ENCODE measurements at regions not wholly inside any gene's neighbourhood (a gene's known extent, or its start where the extent isn't known, plus 50 kb on each side); places are given as distances from the start of the nearest gene placed in this dataset.

DNA sequence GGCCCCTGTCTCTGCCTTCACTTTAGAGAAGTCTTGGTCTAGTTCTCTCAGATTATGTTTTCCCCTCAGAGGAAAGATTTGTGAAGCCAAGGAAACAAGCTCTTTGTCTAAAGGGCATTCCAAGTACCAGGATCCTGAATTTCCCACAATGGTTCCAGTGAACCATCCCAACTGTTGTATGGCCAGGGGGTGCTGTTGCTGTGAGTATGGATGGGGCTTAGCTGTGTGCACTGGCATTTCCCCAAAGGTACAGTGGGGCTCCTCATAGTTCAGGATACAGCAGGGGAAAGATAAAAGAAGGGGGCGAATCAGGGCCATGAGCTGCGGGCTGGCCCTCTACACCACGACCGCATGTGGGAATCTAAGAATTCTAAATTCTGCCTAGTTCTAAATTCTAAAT, 1154.0 kb upstream of the FANCL start:
- Histone ChIP-seq H2BK5ac (ENCODE audit: low read depth, low read length) (no peak overlapping the region), H3K4ac (replicated peaks; ENCODE audit: insufficient read length, low read depth, low read length) (no peak overlapping the region), H3K23ac (ENCODE audit: insufficient read length) (no peak overlapping the region), H3K79me1 (ENCODE audit: low read depth, low read length) (no peaks in the 10 kb centered on the region), H4K91ac (replicated peaks; ENCODE audit: insufficient read length, low read length) (no peak overlapping the region), H3K27ac (ENCODE audit: low read depth, low read length) (no peak overlapping the region), H4K20me1 (replicated peaks in 1 of 2; ENCODE audit: control insufficient read depth in 1 of 2, insufficient read depth in 2 of 2, low read length in 2 of 2) (no peaks in the 10 kb centered on the region), H3K27me3 (replicated peaks in 1 of 4; ENCODE audit: control insufficient read depth in 3 of 4, extremely low read depth in 1 of 4, insufficient read depth in 3 of 4, low read length in 3 of 4) (no peaks in the 10 kb centered on the region), H2BK20ac (ENCODE audit: low read length) (no peak overlapping the region), H3K4me1 (replicated peaks in 1 of 4; ENCODE audit: control insufficient read depth in 3 of 4, insufficient read depth in 4 of 4, low read length in 3 of 4) (no peaks in the 10 kb centered on the region), H3K36me3 (ENCODE audit: control insufficient read depth in 2 of 4, insufficient read depth in 4 of 4, low read length in 3 of 4) (no peaks in the 10 kb centered on the region), H2AFZ (ENCODE audit: low read length) (no peak overlapping the region), H3K9ac (replicated peaks in 1 of 4; ENCODE audit: extremely low read depth in 1 of 4, low read depth in 3 of 4, low read length in 3 of 4) (no peak overlapping the region), H4K5ac (ENCODE audit: insufficient read length, low read depth, low read length) (no peak overlapping the region), H3K18ac (ENCODE audit: extremely low read depth, low read length) (no peak overlapping the region), H3K14ac (ENCODE audit: insufficient read length) (no peak overlapping the region), H4K8ac (ENCODE audit: extremely low read depth, insufficient read depth, low read length) (no peak overlapping the region), H3K79me2 (ENCODE audit: control insufficient read depth in 1 of 2, insufficient read depth in 2 of 2, low read length in 2 of 2) (no peaks in the 10 kb centered on the region), H3K56ac (replicated peaks; ENCODE audit: insufficient read length, low read depth, low read length) (no peak overlapping the region), H3K23me2 (ENCODE audit: low read depth, low read length) (no peaks in the 10 kb centered on the region), H2BK120ac (replicated peaks; ENCODE audit: low read depth, low read length) (no peak overlapping the region), H2BK15ac (ENCODE audit: low read length) (no peak overlapping the region), H3K9me3 (ENCODE audit: insufficient read depth in 2 of 2, low read depth in 1 of 2, low read length in 1 of 2) (no peaks in the 10 kb centered on the region), H2AK5ac (ENCODE audit: low read depth, low read length) (no peak overlapping the region), H3K4me3 (ENCODE audit: extremely low read depth in 1 of 4, insufficient read depth in 2 of 4, low read depth in 3 of 4, low read length in 4 of 4) (no peak overlapping the region), H2BK12ac (ENCODE audit: low read depth, low read length) (no peak overlapping the region), H3K4me2 (ENCODE audit: insufficient read depth in 1 of 2, low read depth in 2 of 2, low read length in 2 of 2) (no peak overlapping the region)
- FAIRE-seq (no peak), DNase-seq (ENCODE audit: low read depth in 1 of 2, low spot score in 2 of 2) (no peak)
- TF ChIP-seq SP1 (IDR thresholded peaks at IDR 0.05; ENCODE audit: low read depth, low read length) (no peak), NRF1 (IDR thresholded peaks at IDR 0.05; ENCODE audit: low read depth, low read length) (no peak), RAD21 (IDR thresholded peaks at IDR 0.05 in 1 of 2, conservative IDR thresholded peaks at IDR 0.05 in 1 of 2; ENCODE audit: low read depth in 2 of 2, low read length in 2 of 2) (peak; percentile 53 to 62), CREB1 (IDR thresholded peaks at IDR 0.05) (no peak)
- TF ChIP-seq, protein P1, sequence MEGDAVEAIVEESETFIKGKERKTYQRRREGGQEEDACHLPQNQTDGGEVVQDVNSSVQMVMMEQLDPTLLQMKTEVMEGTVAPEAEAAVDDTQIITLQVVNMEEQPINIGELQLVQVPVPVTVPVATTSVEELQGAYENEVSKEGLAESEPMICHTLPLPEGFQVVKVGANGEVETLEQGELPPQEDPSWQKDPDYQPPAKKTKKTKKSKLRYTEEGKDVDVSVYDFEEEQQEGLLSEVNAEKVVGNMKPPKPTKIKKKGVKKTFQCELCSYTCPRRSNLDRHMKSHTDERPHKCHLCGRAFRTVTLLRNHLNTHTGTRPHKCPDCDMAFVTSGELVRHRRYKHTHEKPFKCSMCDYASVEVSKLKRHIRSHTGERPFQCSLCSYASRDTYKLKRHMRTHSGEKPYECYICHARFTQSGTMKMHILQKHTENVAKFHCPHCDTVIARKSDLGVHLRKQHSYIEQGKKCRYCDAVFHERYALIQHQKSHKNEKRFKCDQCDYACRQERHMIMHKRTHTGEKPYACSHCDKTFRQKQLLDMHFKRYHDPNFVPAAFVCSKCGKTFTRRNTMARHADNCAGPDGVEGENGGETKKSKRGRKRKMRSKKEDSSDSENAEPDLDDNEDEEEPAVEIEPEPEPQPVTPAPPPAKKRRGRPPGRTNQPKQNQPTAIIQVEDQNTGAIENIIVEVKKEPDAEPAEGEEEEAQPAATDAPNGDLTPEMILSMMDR (IDR thresholded peaks at IDR 0.05; ENCODE audit: control extremely low read depth in 1 of 3, insufficient read depth in 1 of 3, low read depth in 1 of 3, low read length in 3 of 3) = peak; percentile 32 to 36 (median 35)
- TF ChIP-seq, protein P2, sequence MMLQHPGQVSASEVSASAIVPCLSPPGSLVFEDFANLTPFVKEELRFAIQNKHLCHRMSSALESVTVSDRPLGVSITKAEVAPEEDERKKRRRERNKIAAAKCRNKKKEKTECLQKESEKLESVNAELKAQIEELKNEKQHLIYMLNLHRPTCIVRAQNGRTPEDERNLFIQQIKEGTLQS (IDR thresholded peaks at IDR 0.05; ENCODE audit: insufficient read depth, low read depth, low read length) = no peak
- WGBS, 2 experiments (ENCODE audit: extremely low coverage in 1 of 2, insufficient coverage in 1 of 2, insufficient read length in 1 of 2, insufficient replicate concordance in 2 of 2, low coverage in 1 of 2, low lambda C conversion rate in 2 of 2, missing lambda C conversion rate in 1 of 2) = 87% methylated on average over 4 of the region's 4 CpGs; no CpG with 5 or more reads in 1 of the 2 experiments
- CTCF ChIA-PET (ENCODE audit: partially characterized antibody) = interaction anchor here (0.6 to 2.1 kb wide), 7 partner anchors 10 to 766 kb away, joined by 3 to 6 read pairs (median 3); no protein-coding TSS in a partner anchor
- POLR2A ChIA-PET (ENCODE audit: partially characterized antibody) = no interaction called here
